ENCODE measurements at regions not wholly inside any gene's neighbourhood (a gene's known extent, or its start where the extent isn't known, plus 50 kb on each side); places are given as distances from the start of the nearest gene placed in this dataset.
"Not testable (repeated sequence)": the region's sequence is repeated elsewhere in the genome, so short reads cannot be mapped to it uniquely, and the experiment has no call there.

GRCh38 chr4:144371485-144371884 is 231.0 kb upstream of the GYPA start:
- DNase-seq (ENCODE audit: low read depth) = no peak

GRCh38 chr4:144374065-144374464 is 233.5 kb upstream of the GYPA start:
- DNase-seq (ENCODE audit: low read depth) = no peak

- DNase-seq (ENCODE audit: low read depth) = no peak
These were observed 236.3 kb upstream of the GYPA start for GRCh38 chr4:144376866-144377265.

GRCh38 chr4:144384408-144384807 is 243.9 kb upstream of the GYPA start:
- no peak for DNase-seq (ENCODE audit: low read depth)

GRCh38 chr4:144399927-144400326 is 246.0 kb upstream of the HHIP start:
- DNase-seq (ENCODE audit: low read depth) = peak; percentile 68

- no peak for DNase-seq (ENCODE audit: low read depth)
These were observed 243.8 kb upstream of the HHIP start for GRCh38 chr4:144402176-144402575.

- DNase-seq (ENCODE audit: low read depth) = no peak
These were observed 243.0 kb upstream of the HHIP start for GRCh38 chr4:144402999-144403398.

- no peak for DNase-seq (ENCODE audit: low read depth)
These were observed 242.1 kb upstream of the HHIP start for GRCh38 chr4:144403893-144404292.

GRCh38 chr4:144409525-144409924 is 236.4 kb upstream of the HHIP start:
- no peak for DNase-seq (ENCODE audit: low read depth)

- no peak for DNase-seq (ENCODE audit: low read depth)
These were observed 235.6 kb upstream of the HHIP start for GRCh38 chr4:144410230-144410783.

- no peak for DNase-seq (ENCODE audit: low read depth)
These were observed 234.8 kb upstream of the HHIP start for GRCh38 chr4:144411119-144411518.

- no peak for DNase-seq (ENCODE audit: low read depth)
These were observed 234.3 kb upstream of the HHIP start for GRCh38 chr4:144411700-144412099.

- DNase-seq (ENCODE audit: low read depth) = no peak
These were observed 224.9 kb upstream of the HHIP start for GRCh38 chr4:144421056-144421455.

- no peak for DNase-seq (ENCODE audit: low read depth)
These were observed 224.0 kb upstream of the HHIP start for GRCh38 chr4:144421839-144422565.

- no peak for DNase-seq (ENCODE audit: low read depth)
These were observed 222.0 kb upstream of the HHIP start for GRCh38 chr4:144423930-144424329.

- not testable (repeated sequence) for DNase-seq (ENCODE audit: low read depth)
These were observed 219.9 kb upstream of the HHIP start for GRCh38 chr4:144426023-144426422.

GRCh38 chr4:144442713-144443112 is 203.2 kb upstream of the HHIP start:
- no peak for DNase-seq (ENCODE audit: low read depth)

GRCh38 chr4:144449611-144450010 is 196.3 kb upstream of the HHIP start:
- DNase-seq (ENCODE audit: low read depth) = no peak

- no peak for DNase-seq (ENCODE audit: low read depth)
These were observed 195.4 kb upstream of the HHIP start for GRCh38 chr4:144450526-144450925.

GRCh38 chr4:144451766-144452450 is 194.0 kb upstream of the HHIP start:
- no peak for DNase-seq (ENCODE audit: low read depth)

- no peak for DNase-seq (ENCODE audit: low read depth)
These were observed 189.8 kb upstream of the HHIP start for GRCh38 chr4:144456196-144456595.

GRCh38 chr4:144461906-144462305 is 184.1 kb upstream of the HHIP start:
- no peak for DNase-seq (ENCODE audit: low read depth)

GRCh38 chr4:144463236-144463635 is 182.7 kb upstream of the HHIP start:
- DNase-seq (ENCODE audit: low read depth) = no peak
